Panc1 (cell line): ENCODE measurements at regions not wholly inside any gene's neighbourhood (a gene's known extent, or its start where the extent isn't known, plus 50 kb on each side); places are given as distances from the start of the nearest gene placed in this dataset.

Experiments
- CTCF ChIP-seq: fragments of 450-650 bp; IDR thresholded peaks from 2 replicates; pipeline ENCODE4 v1.5.1; 2017; ENCODE audit warnings: mild to moderate bottlenecking
- POLR2AphosphoS5 ChIP-seq: IDR thresholded peaks from 2 replicates; pipeline ENCODE4 v1.6.1; 2012; ENCODE audit warnings: mild to moderate bottlenecking, low read depth, low read length, moderate library complexity
- REST ChIP-seq, 2 experiments: IDR thresholded peaks; 2 replicates each; pipeline ENCODE4 v1.6.1; 2011 to 2012; ENCODE audit warnings: low read depth in 2 of 2, control low read depth in 1 of 2, low read length in 1 of 2, mild to moderate bottlenecking in 1 of 2, moderate library complexity in 1 of 2; ENCODE audit not compliant: insufficient read depth in 1 of 2

GRCh38 chr12:30045171-30045570, 261.4 kb upstream of the TMTC1 start:
- TF ChIP-seq CTCF, result no peak
- TF ChIP-seq POLR2AphosphoS5, result no peak
- no peak for TF ChIP-seq REST (IDR thresholded peaks at IDR 0.05; ENCODE audit: insufficient read depth in 1 of 2, low read depth in 2 of 2, low read length in 1 of 2)
